ENCODE measurements at regions not wholly inside any gene's neighbourhood (a gene's known extent, or its start where the extent isn't known, plus 50 kb on each side); places are given as distances from the start of the nearest gene placed in this dataset.

DNA sequence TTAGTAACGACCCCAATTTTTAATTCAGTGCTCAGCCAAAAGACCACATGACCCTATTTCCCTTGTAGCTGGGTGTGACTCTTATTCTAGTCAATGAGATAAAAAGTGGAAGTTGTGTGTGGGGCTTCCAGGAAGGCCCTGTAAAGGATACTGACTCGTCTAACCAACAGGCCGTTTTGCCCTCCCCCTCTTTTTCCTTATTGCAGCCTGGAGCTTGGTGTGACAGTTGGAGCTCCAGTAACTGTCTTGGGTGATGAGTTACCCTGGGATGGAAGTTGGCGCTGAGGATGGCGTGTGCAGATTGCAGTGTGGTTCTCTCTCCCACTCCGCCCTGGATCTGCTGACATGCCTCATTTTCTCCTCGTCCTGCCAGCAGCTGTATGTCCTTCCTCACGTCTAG, 209.3 kb upstream of the PROK2 start:
- TF ChIP-seq, protein P1, sequence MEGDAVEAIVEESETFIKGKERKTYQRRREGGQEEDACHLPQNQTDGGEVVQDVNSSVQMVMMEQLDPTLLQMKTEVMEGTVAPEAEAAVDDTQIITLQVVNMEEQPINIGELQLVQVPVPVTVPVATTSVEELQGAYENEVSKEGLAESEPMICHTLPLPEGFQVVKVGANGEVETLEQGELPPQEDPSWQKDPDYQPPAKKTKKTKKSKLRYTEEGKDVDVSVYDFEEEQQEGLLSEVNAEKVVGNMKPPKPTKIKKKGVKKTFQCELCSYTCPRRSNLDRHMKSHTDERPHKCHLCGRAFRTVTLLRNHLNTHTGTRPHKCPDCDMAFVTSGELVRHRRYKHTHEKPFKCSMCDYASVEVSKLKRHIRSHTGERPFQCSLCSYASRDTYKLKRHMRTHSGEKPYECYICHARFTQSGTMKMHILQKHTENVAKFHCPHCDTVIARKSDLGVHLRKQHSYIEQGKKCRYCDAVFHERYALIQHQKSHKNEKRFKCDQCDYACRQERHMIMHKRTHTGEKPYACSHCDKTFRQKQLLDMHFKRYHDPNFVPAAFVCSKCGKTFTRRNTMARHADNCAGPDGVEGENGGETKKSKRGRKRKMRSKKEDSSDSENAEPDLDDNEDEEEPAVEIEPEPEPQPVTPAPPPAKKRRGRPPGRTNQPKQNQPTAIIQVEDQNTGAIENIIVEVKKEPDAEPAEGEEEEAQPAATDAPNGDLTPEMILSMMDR (IDR thresholded peaks at IDR 0.05; ENCODE audit: unreplicated experiment): no peak
- no peak for DNase-seq (ENCODE audit: low spot score in 2 of 2, unreplicated experiment in 2 of 2)
- Mint-ChIP-seq H3K36me3 (no peaks in the 10 kb centered on the region), H3K9me3 (peaks cover 12% of the 10 kb centered on the region), H3K4me1 (no peaks in the 10 kb centered on the region), H3K27ac (no peak overlapping the region), H3K4me3 (no peak overlapping the region), H3K27me3 (ENCODE audit: low read depth) (peaks cover 7% of the 10 kb centered on the region)

DNA sequence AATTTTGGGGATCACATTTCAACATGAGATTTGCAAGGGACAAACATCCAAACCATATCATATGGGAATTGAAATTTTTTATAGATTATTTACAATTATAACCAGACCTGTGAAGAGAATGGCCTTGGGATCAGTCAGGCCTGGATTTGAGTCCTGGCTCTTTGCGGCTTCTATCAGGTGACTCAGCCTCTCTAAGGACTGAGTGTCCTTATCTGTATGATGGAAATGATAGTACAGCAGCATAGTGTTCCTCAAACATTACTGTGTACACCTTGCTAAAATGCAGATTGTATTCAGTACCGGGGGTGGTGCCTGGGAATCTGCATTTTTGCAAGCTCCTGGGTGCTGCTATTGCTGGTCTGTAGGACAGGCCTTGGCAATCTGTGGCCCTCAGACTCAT, 206.7 kb upstream of the PROK2 start:
- TF ChIP-seq, protein P1 (IDR thresholded peaks at IDR 0.05; ENCODE audit: unreplicated experiment): no peak
- Mint-ChIP-seq H3K27me3 (ENCODE audit: low read depth) (peaks cover 3% of the 10 kb centered on the region), H3K36me3 (no peaks in the 10 kb centered on the region), H3K4me3 (no peak overlapping the region), H3K27ac (no peak overlapping the region), H3K9me3 (peaks cover 16% of the 10 kb centered on the region), H3K4me1 (no peaks in the 10 kb centered on the region)
- no peak for DNase-seq (ENCODE audit: low spot score in 2 of 2, unreplicated experiment in 2 of 2)

GRCh38 chr3:71991046-71991445, 206.1 kb upstream of the PROK2 start:
- Mint-ChIP-seq H3K4me3 (no peak overlapping the region), H3K27me3 (ENCODE audit: low read depth) (peaks cover 3% of the 10 kb centered on the region), H3K27ac (no peak overlapping the region), H3K36me3 (no peaks in the 10 kb centered on the region), H3K9me3 (peaks cover 17% of the 10 kb centered on the region), H3K4me1 (no peaks in the 10 kb centered on the region)
- no peak for DNase-seq (ENCODE audit: low spot score in 2 of 2, unreplicated experiment in 2 of 2)
- TF ChIP-seq, protein P1 (IDR thresholded peaks at IDR 0.05; ENCODE audit: unreplicated experiment): no peak

DNA sequence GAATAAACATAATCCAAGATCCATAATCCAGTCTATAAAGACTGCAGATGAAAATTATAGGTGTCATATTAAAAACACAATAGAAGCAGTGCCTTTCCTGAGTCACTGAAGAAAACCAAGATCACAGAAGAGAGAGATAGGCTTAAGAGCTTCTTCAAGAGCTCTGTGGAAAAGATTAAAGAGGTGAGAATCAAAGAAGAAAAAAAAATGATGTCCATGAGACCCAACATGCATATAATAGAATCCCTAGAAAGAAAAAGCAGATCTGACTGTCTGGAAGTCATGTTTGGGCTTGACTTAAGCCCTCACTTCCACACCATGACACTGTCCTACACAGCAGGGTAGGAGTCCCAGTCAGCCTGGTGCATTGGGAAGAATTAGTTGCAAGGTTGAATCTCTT, 205.6 kb upstream of the PROK2 start:
- DNase-seq (ENCODE audit: low spot score in 2 of 2, unreplicated experiment in 2 of 2): no peak
- Mint-ChIP-seq H3K27me3 (ENCODE audit: low read depth) (peaks cover under 1% of the 10 kb centered on the region), H3K4me3 (no peak overlapping the region), H3K9me3 (peaks cover 17% of the 10 kb centered on the region), H3K4me1 (no peaks in the 10 kb centered on the region), H3K27ac (no peak overlapping the region), H3K36me3 (no peaks in the 10 kb centered on the region)
- TF ChIP-seq, protein P1 (IDR thresholded peaks at IDR 0.05; ENCODE audit: unreplicated experiment): no peak

- no peaks in the 10 kb centered on the region for H3K36me3 Mint-ChIP-seq
- no peak overlapping the region for H3K4me3 Mint-ChIP-seq
- TF ChIP-seq, protein P1 (IDR thresholded peaks at IDR 0.05; ENCODE audit: unreplicated experiment): no peak
- peaks cover 17% of the 10 kb centered on the region for H3K9me3 Mint-ChIP-seq
- no peaks in the 10 kb centered on the region for H3K4me1 Mint-ChIP-seq
- DNase-seq (ENCODE audit: low spot score in 2 of 2, unreplicated experiment in 2 of 2): no peak
- H3K27ac Mint-ChIP-seq: no peak overlapping the region
- no peaks in the 10 kb centered on the region for H3K27me3 Mint-ChIP-seq (ENCODE audit: low read depth)
Measured at GRCh38 chr3:71989165-71989564, 204.2 kb upstream of the PROK2 start.

DNA sequence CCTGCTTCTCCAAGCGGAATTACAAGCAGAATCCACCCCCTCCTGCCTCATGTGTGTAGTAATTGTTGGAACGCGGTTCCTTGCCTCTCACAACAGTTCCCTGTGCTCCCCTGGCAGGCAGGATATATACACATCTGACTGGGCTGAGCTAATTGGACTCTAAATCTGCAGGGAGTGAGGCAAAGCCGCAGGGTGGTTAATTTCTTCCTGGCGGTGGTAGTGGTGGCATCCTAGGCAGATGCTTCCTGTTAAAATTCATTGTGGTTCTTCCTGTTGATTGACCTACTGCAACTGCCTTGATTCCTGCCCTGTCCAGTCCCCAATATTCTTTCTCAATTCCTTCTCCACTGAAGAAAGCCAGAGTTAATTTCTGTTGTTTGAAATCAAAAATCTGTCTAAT, 202.9 kb upstream of the PROK2 start:
- H3K4me3 Mint-ChIP-seq: no peak overlapping the region
- H3K27ac Mint-ChIP-seq: no peak overlapping the region
- H3K4me1 Mint-ChIP-seq: no peaks in the 10 kb centered on the region
- H3K9me3 Mint-ChIP-seq: peaks cover 17% of the 10 kb centered on the region
- DNase-seq (ENCODE audit: low spot score in 2 of 2, unreplicated experiment in 2 of 2): no peak
- no peaks in the 10 kb centered on the region for H3K36me3 Mint-ChIP-seq
- no peaks in the 10 kb centered on the region for H3K27me3 Mint-ChIP-seq (ENCODE audit: low read depth)
- TF ChIP-seq, protein P1 (IDR thresholded peaks at IDR 0.05; ENCODE audit: unreplicated experiment): no peak
